Activated CD8-positive, alpha-beta T cell treated with anti-CD3 and anti-CD28 coated beads, Interleukin-2, amount 10 ng/mL, durations not matched to agents 7 days and 5 days (primary cell): ENCODE measurements at regions not wholly inside any gene's neighbourhood (a gene's known extent, or its start where the extent isn't known, plus 50 kb on each side); places are given as distances from the start of the nearest gene placed in this dataset.

Experiments
- ATAC-seq: fragments of 150-1000 bp; cut with Tn5 transposase; one replicate; pipeline ENCODE4 v1.10.0; 2021; ENCODE audit warnings: moderate library complexity
- CTCF ChIA-PET: fragments of 350-600 bp; sonication (Branson Sonifier 250); formaldehyde crosslinking; loops from one replicate; lab custom pipeline; 2021; ENCODE audit warnings: antibody characterized with exemption; lab: Charles Lee
- POLR2A ChIA-PET: fragments of 350-600 bp; sonication (Branson Sonifier 250); formaldehyde crosslinking; loops from one replicate; lab custom pipeline; 2021; ENCODE audit warnings: antibody characterized with exemption; lab: Charles Lee
- DNase-seq: peaks from one replicate; pipeline ENCODE4 v3.0.0-alpha.2; 2020
- H3K27ac Mint-ChIP-seq: one replicate; pipeline ENCODE4 v1.8.0; 2021; ENCODE audit warnings: mild to moderate bottlenecking, mixed read lengths
- H3K27me3 Mint-ChIP-seq: one replicate; pipeline ENCODE4 v1.8.0; 2021; ENCODE audit warnings: low read depth, mixed read lengths
- H3K36me3 Mint-ChIP-seq: one replicate; pipeline ENCODE4 v1.8.0; 2021; ENCODE audit warnings: low read depth, mixed read lengths
- H3K4me1 Mint-ChIP-seq: one replicate; pipeline ENCODE4 v1.8.0; 2021; ENCODE audit warnings: low read depth, mixed read lengths
- H3K4me3 Mint-ChIP-seq: one replicate; pipeline ENCODE4 v1.8.0; 2021; ENCODE audit warnings: mild to moderate bottlenecking, mixed read lengths
- H3K9me3 Mint-ChIP-seq: one replicate; pipeline ENCODE4 v1.8.0; 2022; ENCODE audit warnings: mixed read lengths; ENCODE audit not compliant: insufficient read depth

DNA sequence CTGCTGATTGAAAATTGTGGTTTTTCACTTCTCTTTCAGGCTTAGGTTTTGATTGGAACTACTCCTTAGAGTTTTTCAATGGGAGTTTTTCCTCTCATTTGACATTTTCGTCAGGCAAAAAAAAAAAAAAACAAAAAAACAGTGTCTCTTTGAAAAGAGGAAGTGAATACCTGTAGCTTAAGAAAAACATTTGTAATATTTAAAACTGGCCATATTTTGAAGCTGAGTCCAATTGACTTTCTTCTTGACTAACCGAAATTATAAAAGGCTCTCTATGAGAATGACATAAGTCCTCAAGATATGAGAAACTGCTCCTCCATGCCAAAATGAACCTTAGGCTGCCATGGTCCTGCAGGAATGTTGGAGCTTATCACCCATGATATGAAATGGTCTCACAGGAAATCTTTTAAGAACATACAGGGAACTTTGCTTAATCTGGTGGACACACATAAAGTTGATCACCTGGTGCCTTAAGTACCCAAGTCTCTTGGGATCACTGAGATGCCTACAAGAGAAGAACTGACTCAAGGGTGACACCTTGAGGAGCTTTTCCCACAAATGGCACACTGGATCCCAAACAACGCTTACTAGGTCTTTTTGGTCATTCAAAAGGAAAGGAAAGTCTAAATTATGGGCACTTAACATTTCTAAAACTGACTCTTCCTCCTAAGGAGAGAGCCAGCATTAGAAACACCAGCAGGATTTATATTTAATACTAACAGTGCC is 263.4 kb downstream of the CDC14C start:
- POLR2A ChIA-PET = no interaction called here
- Mint-ChIP-seq H3K4me1 (no peaks in the 10 kb centered on the region), H3K4me3 (no peak overlapping the region), H3K9me3 (peaks cover 10% of the 10 kb centered on the region), H3K27ac (no peak overlapping the region), H3K36me3 (no peaks in the 10 kb centered on the region), H3K27me3 (no peaks in the 10 kb centered on the region)
- DNase-seq = no peak
- no peak for ATAC-seq
- CTCF ChIA-PET = no interaction called here

GRCh38 chr7:49228426-49229098 is 304.2 kb downstream of the CDC14C start:
- no peak overlapping the region for H3K4me3 Mint-ChIP-seq
- POLR2A ChIA-PET = no interaction called here

DNA sequence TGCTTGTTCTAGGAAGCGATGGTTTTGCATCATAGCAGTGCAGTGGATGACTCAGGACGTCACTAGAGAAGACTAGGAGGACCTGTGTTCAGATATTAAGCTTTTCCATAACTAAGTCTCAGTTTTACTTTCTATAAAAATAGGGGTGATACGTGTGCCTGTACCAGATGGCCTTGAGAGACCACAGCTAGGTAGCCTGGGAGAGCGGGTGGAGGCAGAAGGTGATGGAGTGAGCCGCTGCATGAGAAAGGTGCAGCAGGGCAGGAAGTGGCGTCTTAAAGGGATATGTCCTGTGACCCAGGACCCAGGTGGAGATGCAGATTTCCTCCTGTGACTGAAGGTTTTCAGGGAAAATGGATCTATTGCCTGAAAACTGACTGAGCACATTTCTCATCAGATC is 304.9 kb downstream of the CDC14C start:
- POLR2A ChIA-PET = no interaction called here
- Mint-ChIP-seq H3K27me3 (no peaks in the 10 kb centered on the region), H3K9me3 (no peaks in the 10 kb centered on the region), H3K27ac (no peak overlapping the region), H3K4me3 (no peak overlapping the region), H3K4me1 (no peaks in the 10 kb centered on the region), H3K36me3 (no peaks in the 10 kb centered on the region)
- DNase-seq (no peak), ATAC-seq (no peak)
- CTCF ChIA-PET = no interaction called here

More at GRCh38 chr7:49228426-49229098, 304.2 kb downstream of the CDC14C start:
- ATAC-seq = no peak
- Mint-ChIP-seq H3K36me3 (no peaks in the 10 kb centered on the region), H3K27me3 (no peaks in the 10 kb centered on the region), H3K9me3 (no peaks in the 10 kb centered on the region), H3K4me1 (no peaks in the 10 kb centered on the region), H3K27ac (no peak overlapping the region)
- no peak for DNase-seq
- CTCF ChIA-PET = no interaction called here

- ATAC-seq (no peak), DNase-seq (no peak)
- no peaks in the 10 kb centered on the region for H3K27me3 Mint-ChIP-seq
- H3K36me3 Mint-ChIP-seq = no peaks in the 10 kb centered on the region
- H3K9me3 Mint-ChIP-seq = no peaks in the 10 kb centered on the region
- H3K27ac Mint-ChIP-seq = no peak overlapping the region
- POLR2A ChIA-PET = no interaction called here
- no peak overlapping the region for H3K4me3 Mint-ChIP-seq
- CTCF ChIA-PET = no interaction called here
- no peaks in the 10 kb centered on the region for H3K4me1 Mint-ChIP-seq
Measured at GRCh38 chr7:49243521-49243920, 319.2 kb downstream of the CDC14C start.

GRCh38 chr7:49244543-49244942 is 320.2 kb downstream of the CDC14C start:
- Mint-ChIP-seq H3K4me1 (no peaks in the 10 kb centered on the region), H3K9me3 (no peaks in the 10 kb centered on the region), H3K36me3 (no peaks in the 10 kb centered on the region), H3K27ac (no peak overlapping the region), H3K4me3 (no peak overlapping the region), H3K27me3 (no peaks in the 10 kb centered on the region)
- POLR2A ChIA-PET = no interaction called here
- CTCF ChIA-PET = no interaction called here
- DNase-seq = no peak
- no peak for ATAC-seq

DNA sequence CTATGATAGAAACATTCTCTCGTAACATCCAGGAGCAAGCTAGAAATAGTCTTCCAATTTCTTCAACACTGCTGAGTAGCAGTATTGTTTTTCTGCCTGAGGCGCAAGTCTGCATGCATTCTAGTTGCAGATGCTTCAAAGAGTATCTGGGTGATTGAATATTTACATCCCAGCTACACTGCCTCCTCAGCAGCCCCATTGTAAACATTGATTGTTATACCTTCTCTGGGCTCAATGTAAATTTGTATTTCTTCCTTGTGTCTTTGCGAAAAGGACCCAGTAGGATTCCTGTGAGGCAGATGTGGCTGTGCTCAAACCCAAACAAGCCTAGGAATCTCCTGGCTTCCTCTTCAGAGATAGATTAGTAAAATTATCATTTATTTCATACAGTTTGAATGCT is 320.7 kb downstream of the CDC14C start:
- Mint-ChIP-seq H3K9me3 (no peaks in the 10 kb centered on the region), H3K27ac (no peak overlapping the region), H3K4me3 (no peak overlapping the region), H3K4me1 (no peaks in the 10 kb centered on the region), H3K27me3 (no peaks in the 10 kb centered on the region), H3K36me3 (no peaks in the 10 kb centered on the region)
- CTCF ChIA-PET = no interaction called here
- DNase-seq = no peak
- POLR2A ChIA-PET = no interaction called here
- no peak for ATAC-seq

DNA sequence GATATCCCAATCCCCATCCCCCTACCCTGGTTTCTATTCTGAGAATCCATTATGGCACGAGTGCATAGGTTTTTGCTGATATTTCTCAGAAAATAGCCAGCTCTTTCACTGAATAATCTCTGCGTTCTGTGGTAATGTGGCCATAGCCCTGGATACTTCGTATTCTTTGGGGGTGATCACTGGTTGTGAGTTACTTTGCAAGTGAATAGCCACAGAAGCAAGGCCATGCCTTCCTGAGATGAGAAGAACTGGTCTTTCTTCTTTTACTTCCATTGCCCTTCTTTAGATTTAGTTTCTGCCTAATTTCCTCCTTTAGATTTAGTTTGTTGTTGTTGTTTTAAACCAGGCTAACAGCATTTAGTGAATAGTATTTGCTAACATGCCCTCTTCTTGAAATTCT is 323.4 kb downstream of the CDC14C start:
- Mint-ChIP-seq H3K27ac (no peak overlapping the region), H3K36me3 (no peaks in the 10 kb centered on the region), H3K27me3 (no peaks in the 10 kb centered on the region), H3K4me1 (no peaks in the 10 kb centered on the region), H3K4me3 (no peak overlapping the region), H3K9me3 (no peaks in the 10 kb centered on the region)
- DNase-seq (no peak), ATAC-seq (no peak)
- CTCF ChIA-PET = no interaction called here
- POLR2A ChIA-PET = no interaction called here

- H3K27me3 Mint-ChIP-seq = no peaks in the 10 kb centered on the region
- no peak overlapping the region for H3K27ac Mint-ChIP-seq
- ATAC-seq (no peak), DNase-seq (no peak)
- POLR2A ChIA-PET = no interaction called here
- H3K36me3 Mint-ChIP-seq = no peaks in the 10 kb centered on the region
- CTCF ChIA-PET = no interaction called here
- no peaks in the 10 kb centered on the region for H3K4me1 Mint-ChIP-seq
- H3K4me3 Mint-ChIP-seq = no peak overlapping the region
- H3K9me3 Mint-ChIP-seq = peaks cover 4% of the 10 kb centered on the region
Measured at GRCh38 chr7:49255054-49255453, 330.7 kb downstream of the CDC14C start.

- Mint-ChIP-seq H3K9me3 (peaks cover 4% of the 10 kb centered on the region), H3K4me3 (no peak overlapping the region), H3K36me3 (no peaks in the 10 kb centered on the region), H3K27ac (no peak overlapping the region), H3K27me3 (no peaks in the 10 kb centered on the region), H3K4me1 (no peaks in the 10 kb centered on the region)
- ChIA-PET POLR2A (no interaction called here), CTCF (no interaction called here)
- ATAC-seq (no peak), DNase-seq (no peak)
Measured at GRCh38 chr7:49260538-49260937, 336.2 kb downstream of the CDC14C start.

DNA sequence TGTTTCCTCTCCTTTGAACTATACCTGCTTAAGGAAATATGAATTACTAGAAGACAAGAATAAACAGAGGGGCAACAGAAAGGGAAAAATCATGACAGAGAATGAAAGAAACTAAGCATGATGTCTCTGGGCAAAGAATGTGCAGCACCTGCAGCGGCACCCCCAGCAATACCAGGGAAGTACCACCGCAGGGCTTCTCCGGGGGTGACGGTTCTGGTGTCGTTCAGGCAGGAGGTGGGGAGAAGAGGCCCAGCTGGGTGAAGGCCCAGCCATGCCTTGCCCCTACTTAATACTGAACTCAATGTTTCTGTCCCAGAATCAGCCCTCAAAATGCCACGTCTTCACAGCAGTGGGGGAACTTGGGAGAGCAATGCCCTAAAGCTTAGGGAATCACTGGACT is 337.6 kb downstream of the CDC14C start:
- no peak for ATAC-seq
- ChIA-PET POLR2A (no interaction called here), CTCF (no interaction called here)

DNA sequence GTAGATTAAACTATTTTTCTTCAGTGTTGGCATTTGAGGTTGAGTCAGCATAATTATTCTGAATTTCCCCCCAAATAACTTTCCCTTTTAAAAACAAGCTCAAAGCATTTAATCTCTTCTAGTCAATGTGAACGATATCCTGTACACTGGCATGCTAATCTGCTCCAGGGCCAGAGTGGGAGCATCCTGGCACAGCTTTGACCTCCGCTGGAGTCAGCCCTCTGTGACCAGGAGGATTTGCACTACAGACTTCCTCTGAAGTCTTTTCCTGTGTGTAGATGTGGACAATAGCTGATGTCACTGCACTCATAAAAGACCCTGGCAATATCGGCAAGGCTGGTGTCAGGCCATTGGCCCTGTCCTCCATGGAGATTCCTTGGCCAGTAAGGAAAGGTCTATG is 340.2 kb downstream of the CDC14C start:
- Mint-ChIP-seq H3K4me1 (no peaks in the 10 kb centered on the region), H3K4me3 (no peak overlapping the region), H3K36me3 (no peaks in the 10 kb centered on the region), H3K27me3 (no peaks in the 10 kb centered on the region), H3K27ac (no peak overlapping the region), H3K9me3 (no peaks in the 10 kb centered on the region)
- no peak for DNase-seq
- CTCF ChIA-PET = no interaction called here
- no peak for ATAC-seq
- POLR2A ChIA-PET = no interaction called here

More for the DNA sequence above, 337.6 kb downstream of the CDC14C start:
- Mint-ChIP-seq H3K36me3 (no peaks in the 10 kb centered on the region), H3K4me3 (no peak overlapping the region), H3K27me3 (no peaks in the 10 kb centered on the region), H3K4me1 (no peaks in the 10 kb centered on the region), H3K9me3 (no peaks in the 10 kb centered on the region), H3K27ac (no peak overlapping the region)
- DNase-seq = no peak

DNA sequence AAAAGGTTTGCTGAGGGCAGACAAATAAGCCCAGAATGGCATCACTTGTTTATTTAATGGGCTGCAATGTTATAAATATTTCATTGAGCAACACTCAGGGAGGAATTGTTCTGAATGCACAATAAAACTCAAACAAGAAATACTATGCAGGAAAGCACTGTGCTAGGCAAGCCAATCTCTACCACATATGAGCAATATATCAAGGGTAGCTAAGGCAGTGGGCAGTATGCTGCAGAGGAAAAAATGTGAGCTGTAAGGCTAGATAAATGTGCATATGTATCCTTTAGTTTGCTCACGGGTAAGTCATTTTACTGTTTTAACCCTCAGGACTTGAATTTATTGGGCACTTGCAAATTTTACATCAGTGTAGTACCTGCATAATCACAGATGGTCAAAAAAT is 349.6 kb downstream of the CDC14C start:
- H3K4me1 Mint-ChIP-seq = no peaks in the 10 kb centered on the region
- H3K36me3 Mint-ChIP-seq = no peaks in the 10 kb centered on the region
- H3K9me3 Mint-ChIP-seq = no peaks in the 10 kb centered on the region
- no peaks in the 10 kb centered on the region for H3K27me3 Mint-ChIP-seq
- DNase-seq = no peak
- ChIA-PET POLR2A (no interaction called here), CTCF (no interaction called here)
- H3K4me3 Mint-ChIP-seq = no peak overlapping the region
- H3K27ac Mint-ChIP-seq = no peak overlapping the region
- no peak for ATAC-seq
